HG03280 (cell line): ENCODE measurements at regions not wholly inside any gene's neighbourhood (a gene's known extent, or its start where the extent isn't known, plus 50 kb on each side); places are given as distances from the start of the nearest gene placed in this dataset.
"Not testable (repeated sequence)": the region's sequence is repeated elsewhere in the genome, so short reads cannot be mapped to it uniquely, and the experiment has no call there.

Source experiments
- ATAC-seq: cut with Tn5 transposase; IDR thresholded peaks from one replicate; pipeline ENCODE4 v1.9.1; 2021; ENCODE audit warnings: mild to moderate bottlenecking, moderate library complexity; ENCODE audit not compliant: unreplicated experiment

DNA sequence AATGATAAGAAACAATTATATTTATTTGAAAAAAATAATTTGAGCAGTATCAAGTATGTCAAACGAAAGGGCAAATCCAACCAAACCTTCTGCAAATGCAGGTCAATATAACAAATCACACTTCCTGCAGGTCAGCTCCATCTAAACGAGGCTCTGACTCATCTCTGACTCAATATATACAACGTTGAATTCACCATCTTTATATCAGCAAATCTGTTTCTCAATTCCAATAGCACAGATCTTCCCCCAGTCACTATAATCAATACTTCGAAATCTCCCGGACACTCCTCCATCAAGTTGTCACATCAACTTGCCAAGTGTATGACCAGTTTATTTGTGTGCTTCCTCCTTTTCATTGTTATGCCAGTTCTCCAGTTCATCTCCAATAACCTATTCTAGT is 388.9 kb downstream of the ZEB2 start:
- no peak for ATAC-seq

DNA sequence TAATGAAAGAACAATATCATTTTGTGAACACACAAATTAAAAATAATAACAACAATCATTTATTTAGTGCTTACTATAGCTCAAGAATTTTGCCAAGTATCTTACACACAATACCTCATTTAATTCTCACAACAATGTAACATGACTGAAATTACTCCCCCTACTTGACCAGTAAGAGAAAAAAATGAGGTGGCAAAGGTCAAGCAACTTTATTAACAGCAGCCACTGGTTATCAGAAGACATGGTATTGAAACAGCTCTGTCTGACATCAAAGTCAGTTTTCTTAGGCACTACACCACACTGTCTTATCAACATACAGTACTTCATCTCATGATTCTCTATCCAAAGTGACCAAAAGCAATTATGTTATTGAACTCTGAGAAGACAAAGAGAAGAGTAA is 389.4 kb downstream of the ZEB2 start:
- no peak for ATAC-seq

DNA sequence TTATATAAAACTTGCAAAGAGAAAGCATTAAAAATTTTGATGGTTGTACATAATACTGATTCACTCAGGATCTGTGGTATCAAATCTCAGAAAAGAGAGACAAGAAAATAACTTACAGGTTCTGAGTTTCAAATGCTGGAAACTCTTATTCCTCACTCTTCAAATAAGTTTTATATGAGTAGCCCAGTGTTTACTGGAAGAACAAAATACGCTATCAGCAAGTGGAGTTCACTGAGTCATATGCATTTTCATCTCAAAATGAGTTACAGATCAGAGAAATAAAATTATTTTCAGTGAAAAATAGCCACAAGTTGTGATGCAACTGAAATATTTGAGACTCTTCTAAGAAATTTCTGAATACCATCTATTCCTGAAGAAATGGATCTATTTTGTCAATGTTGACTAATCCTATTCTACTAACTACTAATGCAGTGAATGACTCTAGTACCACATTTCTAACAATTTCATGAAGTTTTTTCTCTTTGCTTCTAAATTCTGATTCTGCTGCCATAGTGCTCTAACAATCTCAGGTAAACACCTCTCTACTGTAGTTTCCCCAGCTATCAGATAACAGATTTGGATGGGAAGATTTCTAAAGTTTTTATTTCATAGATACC is 391.7 kb downstream of the ZEB2 start:
- ATAC-seq, result no peak

- ATAC-seq, result no peak
Measured at GRCh38 chr2:144127693-144128092, 392.2 kb downstream of the ZEB2 start.

DNA sequence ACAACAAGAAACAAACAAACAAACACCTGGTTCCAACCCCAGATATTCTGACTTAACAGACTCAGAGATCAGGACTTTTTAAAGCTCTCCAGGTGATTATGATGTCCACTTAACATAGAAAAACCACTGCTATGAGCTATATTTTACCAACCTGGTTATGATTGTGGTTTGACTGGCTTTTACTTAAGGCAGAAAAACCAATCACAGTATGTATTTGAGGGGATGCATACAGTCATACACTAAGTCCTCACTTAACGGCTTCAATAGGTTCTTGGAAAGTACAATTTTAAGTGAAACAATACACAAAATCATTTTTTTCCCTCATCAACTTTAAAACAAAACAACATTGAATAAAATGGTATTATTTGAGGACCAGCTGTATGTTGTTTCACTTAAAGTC is 393.6 kb downstream of the ZEB2 start:
- no peak for ATAC-seq

DNA sequence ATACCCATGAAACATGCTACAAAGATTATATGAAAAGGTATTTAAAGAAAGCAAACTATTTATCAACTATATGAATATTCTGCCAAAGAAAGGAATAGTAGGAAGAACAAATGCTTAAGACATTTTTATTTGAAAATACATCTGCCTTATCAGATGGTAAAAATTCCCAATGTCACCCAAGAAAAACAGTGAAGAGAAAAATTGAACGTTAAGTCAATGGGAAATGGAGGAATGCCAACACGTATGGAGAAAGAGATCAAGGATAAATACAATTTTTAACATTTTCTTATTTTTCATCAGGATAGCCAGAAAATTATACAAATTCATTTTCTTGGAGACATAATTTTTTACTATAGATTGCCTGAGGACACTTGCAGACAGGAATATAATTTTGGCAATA is 394.2 kb downstream of the ZEB2 start:
- ATAC-seq, result no peak

DNA sequence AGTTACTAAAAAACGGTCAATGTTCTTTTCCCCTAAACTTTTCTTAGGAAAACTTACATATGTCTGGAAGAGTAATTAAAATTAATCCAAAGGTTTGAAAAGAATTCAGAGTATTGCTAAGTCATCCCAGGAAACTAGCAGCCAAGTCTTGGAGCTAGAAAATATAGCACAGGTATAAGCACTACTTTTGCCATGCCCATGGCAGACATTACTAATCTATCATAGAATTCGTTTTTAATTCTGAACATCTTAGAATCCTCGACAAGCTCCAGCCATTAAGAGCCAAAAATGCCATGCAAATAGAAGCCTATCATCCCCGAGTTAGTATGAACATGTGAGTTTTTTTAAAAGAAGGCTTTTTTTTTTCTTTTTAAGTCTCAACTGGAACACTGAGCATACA is 395.0 kb downstream of the ZEB2 start:
- no peak for ATAC-seq

GRCh38 chr2:144120487-144120886 is 399.4 kb downstream of the ZEB2 start:
- ATAC-seq, result no peak

DNA sequence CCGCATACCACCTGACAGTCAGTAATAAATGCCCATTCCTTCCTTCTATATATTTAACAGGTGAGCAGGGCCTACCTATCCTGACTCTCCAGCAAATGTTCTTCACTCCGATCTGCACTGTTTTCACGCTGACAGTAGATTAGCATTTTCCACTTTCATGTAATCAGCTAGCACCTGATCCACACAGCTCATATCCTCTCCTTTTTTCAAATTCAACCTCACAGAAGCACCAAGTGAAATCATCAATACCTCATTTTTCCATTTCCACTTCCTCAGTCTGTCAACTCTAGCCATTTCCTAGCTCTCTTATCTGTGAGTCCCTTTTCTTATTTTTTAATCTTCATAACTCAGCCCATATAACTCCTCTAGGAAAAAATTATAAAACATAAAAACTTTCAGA is 402.8 kb downstream of the ZEB2 start:
- ATAC-seq, result no peak

DNA sequence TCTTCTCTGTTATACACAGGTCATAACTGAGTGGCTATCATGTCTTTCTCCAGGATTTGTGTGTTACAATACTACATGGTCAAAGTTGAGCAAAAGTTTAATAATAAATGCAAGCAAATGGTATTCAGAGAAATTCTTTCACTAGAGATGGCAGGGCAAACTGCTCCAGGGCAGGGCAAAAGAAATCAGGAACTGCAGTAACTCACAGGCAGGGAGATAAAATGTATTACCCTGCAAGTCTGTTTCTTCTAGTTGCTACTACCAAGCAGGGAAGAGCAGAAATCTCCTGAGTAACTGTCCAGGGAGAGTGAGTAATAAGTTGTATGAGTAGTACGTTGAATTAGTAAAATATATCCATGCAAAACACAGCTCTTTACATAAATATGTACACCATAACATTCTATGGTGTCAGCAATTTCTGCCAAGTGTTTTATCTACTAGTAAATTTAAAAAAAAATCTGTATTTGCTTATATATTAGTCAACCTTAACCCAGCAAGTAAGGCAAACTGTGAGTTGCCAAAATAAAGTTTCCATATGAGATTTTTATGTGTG is 404.1 kb downstream of the ZEB2 start:
- ATAC-seq, result no peak

DNA sequence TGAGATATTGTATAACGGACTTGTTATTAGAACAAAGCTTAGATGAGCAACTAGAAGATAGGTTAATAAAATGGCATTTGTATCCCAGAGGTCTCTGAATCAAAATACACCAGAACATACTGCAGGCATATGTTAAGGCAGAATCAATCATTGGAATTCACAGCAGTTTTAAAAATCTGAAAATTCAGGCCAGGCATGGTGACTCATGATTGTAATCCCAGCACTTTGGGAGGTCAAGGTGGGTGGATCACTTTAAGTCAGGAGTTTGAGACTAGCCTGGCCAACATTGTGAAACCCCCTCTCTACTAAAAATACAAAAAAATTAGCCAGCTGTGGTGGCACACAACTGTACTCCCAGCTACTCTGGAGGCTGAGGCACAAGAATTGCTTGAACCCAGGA is 405.2 kb downstream of the ZEB2 start:
- no peak for ATAC-seq

DNA sequence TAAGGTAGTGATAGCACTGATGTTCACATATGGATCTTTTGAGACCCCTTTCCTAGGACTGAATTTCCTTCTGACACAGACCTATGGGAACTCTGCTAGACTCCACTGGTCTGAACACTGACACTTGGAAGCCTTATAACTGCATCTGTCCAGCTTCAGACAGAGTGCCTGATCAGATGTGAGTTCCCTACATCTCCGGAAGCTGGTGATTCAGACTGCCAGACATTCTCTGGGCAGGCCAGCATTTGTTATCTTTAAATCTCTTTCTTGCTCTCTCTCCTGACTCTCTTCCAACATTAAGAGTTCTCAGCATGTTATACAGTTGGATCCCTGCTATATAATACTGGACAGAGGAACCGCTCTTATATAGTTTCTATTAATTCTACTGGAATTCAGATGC is 408.5 kb downstream of the ZEB2 start:
- ATAC-seq, result no peak

DNA sequence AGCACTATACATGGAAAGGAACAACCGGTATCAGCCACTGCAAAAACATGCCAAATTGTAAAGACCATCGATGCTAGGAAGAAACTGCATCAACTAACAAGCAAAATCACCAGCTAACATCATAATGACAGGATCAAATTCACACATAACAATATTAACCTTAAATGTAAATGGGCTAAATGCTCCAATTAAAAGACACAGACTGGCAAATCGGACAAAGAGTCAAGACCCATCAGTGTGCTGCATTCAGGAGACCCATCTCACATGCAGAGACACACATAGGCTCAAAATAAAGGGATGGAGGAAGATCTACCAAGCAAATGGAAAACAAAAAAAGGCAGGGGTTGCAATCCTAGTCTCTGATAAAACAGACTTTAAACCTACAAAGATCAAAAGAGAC is 413.8 kb downstream of the ZEB2 start:
- ATAC-seq, result not testable (repeated sequence)

DNA sequence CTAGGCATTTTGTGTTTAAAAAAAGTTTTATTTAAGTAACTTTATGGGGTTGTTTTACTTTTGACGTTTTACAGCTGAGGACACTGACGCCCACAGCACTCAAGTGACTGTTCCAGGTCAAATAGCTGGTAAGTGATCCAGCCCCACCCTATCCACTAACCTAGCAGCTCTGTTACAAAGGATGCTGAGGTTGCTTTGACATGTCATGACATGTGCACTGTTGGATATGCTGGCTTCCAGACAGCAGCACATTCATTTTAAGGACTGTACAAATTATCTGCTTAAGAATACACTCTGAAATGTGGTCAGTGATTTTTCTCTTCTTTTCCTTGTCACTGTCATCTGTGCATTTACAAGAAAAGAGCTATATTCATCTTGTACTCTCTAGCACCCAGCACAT is 417.5 kb downstream of the ZEB2 start:
- ATAC-seq, result no peak

DNA sequence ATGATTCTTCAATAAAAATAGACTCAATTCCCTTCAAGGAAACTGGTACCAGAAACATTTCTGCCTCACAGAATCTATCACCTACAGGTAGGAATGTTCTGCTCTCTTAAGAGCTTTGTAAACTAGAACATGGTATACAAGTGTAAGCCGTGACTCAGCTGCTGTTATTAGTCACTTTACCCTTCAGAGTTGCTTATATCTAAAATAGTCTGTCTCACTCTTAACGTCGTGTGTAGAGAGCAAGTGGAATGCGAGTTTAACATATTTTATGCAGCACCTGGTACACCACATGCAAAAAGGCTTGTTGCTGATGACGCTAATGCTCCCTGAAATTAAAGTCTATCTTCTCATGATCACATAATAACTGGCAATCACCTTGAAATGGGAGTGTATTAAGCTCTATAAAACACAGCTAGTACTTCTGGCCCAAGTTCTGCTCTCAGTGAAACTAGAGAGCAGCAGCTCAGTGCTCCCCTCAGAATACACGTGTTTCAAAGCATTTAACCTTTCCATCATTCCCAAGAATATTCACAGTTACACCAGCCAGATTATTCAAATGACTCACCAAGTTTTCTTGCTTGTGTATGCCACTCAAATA is 420.0 kb downstream of the ZEB2 start:
- no peak for ATAC-seq

DNA sequence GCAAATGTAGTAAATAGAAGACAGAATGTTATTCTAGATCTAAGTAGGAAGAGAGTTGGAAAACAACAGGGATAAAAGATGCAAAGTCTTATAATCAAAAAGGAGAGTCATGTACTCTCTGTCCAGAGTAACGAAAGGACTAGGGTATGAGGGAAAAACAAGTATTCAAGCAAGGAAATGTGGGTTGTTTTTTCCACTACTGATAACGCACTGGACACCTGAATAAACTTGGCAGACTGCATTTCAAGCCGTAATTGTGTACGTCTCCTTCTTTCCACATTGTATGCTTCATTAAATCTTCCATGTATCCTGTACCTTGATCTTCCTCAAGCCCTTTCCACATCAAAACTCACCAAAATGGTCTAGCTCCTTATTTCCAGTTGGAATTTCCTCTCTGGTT is 420.6 kb downstream of the ZEB2 start:
- no peak for ATAC-seq

DNA sequence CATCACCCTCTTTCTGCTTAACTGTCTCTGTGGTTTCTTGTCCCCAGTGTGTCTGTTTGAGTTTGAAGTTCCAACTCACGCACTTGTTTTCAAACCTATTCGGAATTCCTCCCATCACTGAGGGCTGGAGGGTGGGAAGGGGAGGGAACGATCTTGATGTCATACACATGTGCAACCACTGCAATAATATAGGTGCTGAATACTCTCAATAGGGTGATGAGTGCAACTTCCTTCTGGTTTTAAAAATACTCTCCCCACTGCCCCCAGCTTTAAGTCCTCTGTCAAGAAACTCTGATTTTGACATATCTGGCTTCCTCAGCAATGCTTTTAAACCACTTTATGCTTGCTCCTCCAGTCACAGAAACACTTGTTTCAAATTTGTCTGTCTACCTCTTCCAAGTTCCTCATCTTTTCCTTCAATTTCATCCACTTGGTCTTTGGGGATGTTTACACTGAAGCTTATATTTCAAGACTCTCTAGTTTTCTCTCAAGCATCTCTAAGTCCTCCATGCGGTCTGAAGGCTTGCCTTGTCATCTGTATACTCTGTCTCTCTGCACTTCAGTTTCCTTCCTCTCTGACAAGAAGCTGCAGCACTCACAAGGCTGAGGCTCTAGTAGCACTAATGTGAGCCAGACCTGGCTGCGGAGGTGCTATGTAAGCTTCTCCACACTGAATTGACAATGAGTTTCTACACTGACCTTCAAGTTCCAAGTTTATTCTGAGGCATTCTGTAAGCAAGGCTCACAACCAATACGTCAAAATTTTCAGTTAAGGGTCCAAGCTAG is 422.3 kb downstream of the ZEB2 start:
- no peak for ATAC-seq

DNA sequence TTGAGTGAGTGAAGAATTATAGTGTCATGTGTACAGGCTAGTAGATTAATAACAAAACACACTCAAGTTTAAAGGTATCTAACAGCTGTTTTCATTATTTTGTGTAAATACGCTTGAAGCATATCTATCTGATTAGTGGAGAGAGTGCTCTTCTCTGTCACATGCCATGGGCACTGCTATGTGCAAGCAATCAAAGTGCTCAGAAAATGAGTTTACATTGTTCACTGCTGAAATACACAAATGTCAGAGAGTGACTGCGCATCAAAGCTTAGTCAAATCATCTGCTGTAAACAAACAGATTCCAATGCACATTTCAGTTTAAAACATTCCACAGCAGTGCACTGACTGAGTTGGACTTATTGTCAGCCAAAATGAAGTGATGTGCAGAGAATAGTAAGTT is 423.4 kb downstream of the ZEB2 start:
- no peak for ATAC-seq

DNA sequence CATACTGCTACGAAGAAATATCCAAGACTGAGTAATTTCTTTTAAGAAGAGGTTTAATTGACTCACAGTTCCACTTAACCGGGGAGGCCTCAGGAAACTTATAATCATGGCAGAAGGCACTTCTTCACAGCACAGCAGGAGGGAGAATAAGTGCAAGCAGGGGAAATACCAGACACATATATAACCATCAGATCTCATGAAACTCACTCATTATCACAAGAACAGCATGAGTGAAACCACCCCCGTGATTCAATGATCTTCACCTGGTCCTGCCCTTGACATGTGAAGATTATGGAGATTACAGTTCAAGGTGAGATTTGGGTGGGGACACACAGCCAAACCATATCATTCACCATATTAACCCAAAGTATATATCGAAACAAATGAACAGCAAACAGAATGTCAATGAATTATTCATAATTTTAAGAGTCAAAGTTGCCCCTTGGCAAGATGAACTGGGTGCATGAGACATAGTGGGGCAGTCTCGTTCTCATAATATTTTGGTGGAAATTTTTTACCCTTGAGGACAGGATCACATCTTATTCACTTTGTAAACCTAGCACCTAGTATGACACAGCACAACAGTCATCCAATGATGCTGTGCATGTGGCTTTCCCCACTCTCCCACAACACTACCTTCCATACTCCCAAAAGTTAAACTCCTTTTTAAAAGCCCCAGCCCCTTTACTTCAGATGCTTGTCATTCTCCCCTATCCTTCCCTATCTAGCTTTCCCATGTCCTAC is 425.3 kb downstream of the ZEB2 start:
- no peak for ATAC-seq

DNA sequence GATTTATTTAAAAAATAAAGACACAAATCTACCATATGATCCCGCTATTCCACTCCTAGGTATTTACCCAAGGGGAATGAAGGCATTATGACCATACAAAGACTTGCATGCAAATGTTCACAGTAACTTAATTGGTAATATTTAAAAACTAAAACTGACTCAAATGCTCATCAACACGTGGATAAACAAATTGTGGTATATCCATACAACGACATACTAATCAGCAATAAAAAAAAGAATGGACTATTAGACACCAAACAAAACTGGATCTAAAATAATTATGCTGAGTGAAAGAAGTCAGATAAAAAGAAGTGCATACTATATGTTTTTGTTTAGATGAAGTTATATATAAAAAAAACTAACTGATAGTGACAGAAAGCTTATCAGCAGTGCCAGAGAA is 428.3 kb downstream of the ZEB2 start:
- no peak for ATAC-seq

DNA sequence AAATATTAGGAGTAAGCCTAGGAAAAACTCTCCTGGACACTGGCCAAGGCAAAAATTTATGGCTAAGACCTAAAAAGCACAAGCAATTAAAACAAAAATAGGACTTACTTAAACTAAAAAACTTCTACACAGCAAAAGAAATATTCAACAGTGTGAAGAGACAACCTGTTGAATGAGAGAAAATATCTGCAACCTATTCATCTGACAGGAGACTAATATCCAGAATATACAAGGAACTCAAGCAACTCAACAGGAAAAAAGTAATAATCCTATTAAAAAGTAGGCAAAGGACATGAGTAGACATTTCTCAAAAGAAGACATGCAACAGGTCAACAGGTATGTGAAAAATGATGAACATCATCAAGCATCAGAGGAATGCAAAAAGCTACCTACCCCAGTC is 431.1 kb downstream of the ZEB2 start:
- no peak for ATAC-seq
